ENCODE measurements at regions not wholly inside any gene's neighbourhood (a gene's known extent, or its start where the extent isn't known, plus 50 kb on each side); places are given as distances from the start of the nearest gene placed in this dataset.

DNA sequence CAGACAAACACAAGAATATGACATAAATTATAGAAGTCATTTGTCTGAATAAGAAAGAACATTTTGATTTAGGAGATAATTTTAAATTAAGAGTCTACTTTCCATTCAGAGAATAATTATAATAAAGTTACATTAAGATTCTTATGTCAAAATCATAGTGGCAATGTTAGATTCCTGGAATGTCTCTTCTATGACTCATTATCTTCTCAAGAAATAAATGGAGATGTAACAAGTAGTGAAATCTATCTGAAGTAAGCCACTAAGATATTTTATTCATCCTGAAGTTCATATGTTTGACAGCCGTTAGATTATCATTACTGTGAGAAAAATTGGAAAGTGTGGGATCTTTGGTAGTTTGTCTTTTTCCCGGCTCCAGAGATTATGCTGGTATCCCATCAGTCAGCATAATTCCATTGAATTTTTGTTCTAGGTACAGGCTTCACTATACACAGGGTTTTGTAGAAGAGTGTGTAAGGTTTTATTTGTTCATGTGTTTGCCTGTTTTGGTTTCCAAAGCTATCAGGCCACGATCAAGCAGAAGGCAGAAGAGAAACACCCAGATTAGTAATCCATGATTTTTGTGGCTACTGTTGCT, 1246.6 kb upstream of the LRRTM1 start:
- no peak for TF ChIP-seq EZH2phosphoT487 (IDR thresholded peaks at IDR 0.05; ENCODE audit: insufficient read depth, low read depth)
- TF ChIP-seq EZH2 (IDR thresholded peaks at IDR 0.05; ENCODE audit: insufficient read depth, poor library complexity, severe bottlenecking), result no peak

Data from GM23248 (cell line).